Neural cell (in vitro differentiated cells): ENCODE measurements at regions not wholly inside any gene's neighbourhood (a gene's known extent, or its start where the extent isn't known, plus 50 kb on each side); places are given as distances from the start of the nearest gene placed in this dataset.

Source experiments
- H2AFZ ChIP-seq: fragments of 200-600, 300-800 bp; sonication (generic), shearing (Covaris generic); 2 replicates; pipeline ENCODE4 v1.6.0; 2014; ENCODE audit warnings: low read depth, mild to moderate bottlenecking, antibody characterized with exemption, low read length, moderate library complexity
- H3F3A ChIP-seq: fragments of 200-600 bp; shearing (Covaris generic); 2 replicates; pipeline ENCODE4 v1.6.1; 2016; ENCODE audit warnings: mild to moderate bottlenecking, moderate library complexity, mixed read lengths, antibody characterized with exemption, low read length; ENCODE audit not compliant: insufficient read depth, poor library complexity, severe bottlenecking
- H3K27ac ChIP-seq: fragments of 200-600, 300-800 bp; sonication (generic), shearing (Covaris generic); 2 replicates; pipeline ENCODE4 v1.5.1; 2014; ENCODE audit warnings: mild to moderate bottlenecking, low read length, moderate library complexity
- H3K27me3 ChIP-seq: fragments of 300-800, 200-600 bp; sonication (generic), shearing (Covaris generic); 2 replicates; pipeline ENCODE4 v1.6.0; 2014; ENCODE audit warnings: mild to moderate bottlenecking, low read depth, low read length, moderate library complexity; ENCODE audit not compliant: insufficient read depth
- H3K36me3 ChIP-seq: fragments of 300-800, 200-600 bp; sonication (generic), shearing (Covaris generic); 2 replicates; pipeline ENCODE4 v1.5.1; 2014; ENCODE audit warnings: mild to moderate bottlenecking, antibody characterized with exemption, low read length, moderate library complexity; ENCODE audit not compliant: insufficient read depth
- H3K4me2 ChIP-seq: fragments of 300-800, 200-600 bp; sonication (generic), shearing (Covaris generic); 2 replicates; pipeline ENCODE4 v1.6.0; 2014; ENCODE audit warnings: mild to moderate bottlenecking, low read length
- H3K4me3 ChIP-seq: fragments of 300-800, 200-600 bp; sonication (generic), shearing (Covaris generic); 2 replicates; pipeline ENCODE4 v1.5.1; 2014; ENCODE audit warnings: mild to moderate bottlenecking, low read length, moderate library complexity
- H3K79me2 ChIP-seq: fragments of 200-600 bp; shearing (Covaris generic); replicated peaks from 2 replicates; pipeline ENCODE4 v1.6.0; 2014; ENCODE audit warnings: mild to moderate bottlenecking, low read length, moderate library complexity; ENCODE audit not compliant: insufficient read depth
- H3K9ac ChIP-seq: fragments of 300-800, 200-600 bp; sonication (generic), shearing (Covaris generic); 2 replicates; pipeline ENCODE4 v1.6.1; 2016; ENCODE audit warnings: mild to moderate bottlenecking, low read length, mixed read lengths
- H3K9me2 ChIP-seq: fragments of 200-600 bp; shearing (Covaris generic); 2 replicates; pipeline ENCODE4 v1.6.1; 2016; ENCODE audit warnings: mild to moderate bottlenecking, low read length, mixed read lengths; ENCODE audit not compliant: insufficient read depth
- H3K9me3 ChIP-seq: fragments of 200-600, 300-800 bp; sonication (generic), shearing (Covaris generic); 2 replicates; pipeline ENCODE4 v1.6.1; 2016; ENCODE audit warnings: mild to moderate bottlenecking, mixed run types, low read length, moderate library complexity, mixed read lengths
- H4K20me1 ChIP-seq: fragments of 200-600 bp; shearing (Covaris generic); 2 replicates; pipeline ENCODE4 v1.6.1; 2016; ENCODE audit warnings: mild to moderate bottlenecking, mixed run types; ENCODE audit not compliant: insufficient read depth
- CTCF ChIP-seq: fragments of 450-650 bp; IDR thresholded peaks from 2 replicates; pipeline ENCODE4 v1.5.1; 2014; ENCODE audit warnings: antibody characterized with exemption, mild to moderate bottlenecking, moderate library complexity; ENCODE audit not compliant: poor library complexity, severe bottlenecking
- EP300 ChIP-seq: fragments of 450-650 bp; conservative IDR thresholded peaks from 2 replicates; pipeline ENCODE4 v1.6.1; 2014; ENCODE audit warnings: antibody characterized with exemption, mild to moderate bottlenecking, moderate library complexity; ENCODE audit not compliant: poor library complexity, severe bottlenecking
- EZH2 ChIP-seq: fragments of 200-600, 300-800 bp; shearing (Covaris generic), sonication (generic); IDR thresholded peaks from 2 replicates; pipeline ENCODE4 v1.6.1; 2014; ENCODE audit warnings: antibody characterized with exemption, low read length, borderline replicate concordance, mild to moderate bottlenecking; ENCODE audit not compliant: insufficient read depth, poor library complexity, severe bottlenecking
- MXI1 ChIP-seq: fragments of 450-650 bp; conservative IDR thresholded peaks from 2 replicates; pipeline ENCODE4 v1.6.1; 2014; ENCODE audit warnings: antibody characterized with exemption, mild to moderate bottlenecking; ENCODE audit not compliant: poor library complexity, severe bottlenecking
- POLR2AphosphoS5 ChIP-seq: IDR thresholded peaks from 2 replicates; pipeline ENCODE4 v1.6.1; 2012
- RAD21 ChIP-seq: fragments of 450-650 bp; conservative IDR thresholded peaks from 2 replicates; pipeline ENCODE4 v1.6.1; 2014; ENCODE audit warnings: antibody characterized with exemption, mild to moderate bottlenecking, moderate library complexity
- REST ChIP-seq: IDR thresholded peaks from 2 replicates; pipeline ENCODE4 v1.6.1; 2012; ENCODE audit warnings: borderline replicate concordance
- SMC3 ChIP-seq: fragments of 450-650 bp; conservative IDR thresholded peaks from 2 replicates; pipeline ENCODE4 v1.6.1; 2014; ENCODE audit warnings: antibody characterized with exemption, mild to moderate bottlenecking, moderate library complexity; ENCODE audit not compliant: poor library complexity
- TAF1 ChIP-seq: IDR thresholded peaks from 2 replicates; pipeline ENCODE4 v1.6.1; 2012; ENCODE audit warnings: low read depth

GRCh38 chr11:79953629-79954028 lies 512.8 kb upstream of the TENM4 start:
- Histone ChIP-seq H3K4me2 (no peak overlapping the region), H3K27ac (no peak overlapping the region), H3K36me3 (no peaks in the 10 kb centered on the region), H3K9me3 (no peaks in the 10 kb centered on the region), H3K9me2 (no peaks in the 10 kb centered on the region), H3K27me3 (no peaks in the 10 kb centered on the region), H3K9ac (no peak overlapping the region), H3F3A (no peaks in the 10 kb centered on the region), H3K79me2 (no peaks in the 10 kb centered on the region), H3K4me3 (no peak overlapping the region), H4K20me1 (no peaks in the 10 kb centered on the region), H2AFZ (no peak overlapping the region)
- no peak for TF ChIP-seq POLR2AphosphoS5
- no peak for TF ChIP-seq REST
- TF ChIP-seq MXI1, result no peak
- TF ChIP-seq EZH2, result no peak
- no peak for TF ChIP-seq SMC3
- TF ChIP-seq EP300, result no peak
- no peak for TF ChIP-seq TAF1
- no peak for TF ChIP-seq CTCF
- no peak for TF ChIP-seq RAD21

GRCh38 chr11:79950741-79951140 lies 509.9 kb upstream of the TENM4 start:
- H2AFZ ChIP-seq, result no peak overlapping the region
- H3K79me2 ChIP-seq, result no peaks in the 10 kb centered on the region
- no peaks in the 10 kb centered on the region for H3K27me3 ChIP-seq
- no peak overlapping the region for H3K4me3 ChIP-seq
- no peak overlapping the region for H3K9ac ChIP-seq
- no peak for TF ChIP-seq CTCF
- no peak for TF ChIP-seq SMC3
- no peak for TF ChIP-seq RAD21
- TF ChIP-seq REST, result no peak
- TF ChIP-seq EZH2, result no peak
- no peak for TF ChIP-seq MXI1
- no peak for TF ChIP-seq EP300
- TF ChIP-seq POLR2AphosphoS5, result no peak
- no peak for TF ChIP-seq TAF1
- no peaks in the 10 kb centered on the region for H3K9me3 ChIP-seq
- H3K27ac ChIP-seq, result no peak overlapping the region
- no peaks in the 10 kb centered on the region for H3K36me3 ChIP-seq
- no peaks in the 10 kb centered on the region for H3K9me2 ChIP-seq
- H3F3A ChIP-seq, result no peaks in the 10 kb centered on the region
- H4K20me1 ChIP-seq, result no peaks in the 10 kb centered on the region
- no peak overlapping the region for H3K4me2 ChIP-seq
